ENCODE measurements at regions not wholly inside any gene's neighbourhood (a gene's known extent, or its start where the extent isn't known, plus 50 kb on each side); places are given as distances from the start of the nearest gene placed in this dataset.
A peak's percentile ranks its signal among the peaks of the same experiment; 100 is the strongest.
"Not testable (repeated sequence)": the region's sequence is repeated elsewhere in the genome, so short reads cannot be mapped to it uniquely, and the experiment has no call there.

- no peak for DNase-seq
Observed at GRCh38 chr9:93900971-93901861, 53.9 kb downstream of the BARX1 start.

GRCh38 chr9:93900436-93900819 is 54.7 kb downstream of the BARX1 start:
- DNase-seq, result no peak

- DNase-seq, result no peak
Observed at GRCh38 chr9:93899609-93900435, 55.3 kb downstream of the BARX1 start.

GRCh38 chr9:93898502-93899426 is 56.4 kb downstream of the BARX1 start:
- DNase-seq, result no peak

GRCh38 chr9:93898026-93898425 is 57.1 kb downstream of the BARX1 start:
- no peak for DNase-seq

- DNase-seq, result no peak
Observed at GRCh38 chr9:93897075-93897970, 57.8 kb downstream of the BARX1 start.

- DNase-seq, result no peak
Observed at GRCh38 chr9:93896496-93897033, 58.6 kb downstream of the BARX1 start.

- DNase-seq, result no peak
Observed at GRCh38 chr9:93896093-93896492, 59.1 kb downstream of the BARX1 start.

- DNase-seq, result no peak
Observed at GRCh38 chr9:93895535-93895934, 59.6 kb downstream of the BARX1 start.

- peak in 1 of 3 experiments; percentile 43 for DNase-seq
Observed at GRCh38 chr9:93894691-93895079, 60.5 kb downstream of the BARX1 start.

GRCh38 chr9:93893899-93894690 is 61.1 kb downstream of the BARX1 start:
- peak in 2 of 3 experiments; percentile 66 to 88 for DNase-seq

GRCh38 chr9:93893194-93893593 is 62.0 kb downstream of the BARX1 start:
- DNase-seq, result no peak

- DNase-seq, result no peak
Observed at GRCh38 chr9:93892748-93893147, 62.4 kb downstream of the BARX1 start.

- DNase-seq, result no peak
Observed at GRCh38 chr9:93891549-93892310, 63.4 kb downstream of the BARX1 start.

GRCh38 chr9:93891050-93891449 is 64.1 kb downstream of the BARX1 start:
- DNase-seq, result no peak

GRCh38 chr9:93890436-93890935 is 64.7 kb downstream of the BARX1 start:
- DNase-seq, result peak in 2 of 3 experiments; percentile 14 to 62

- DNase-seq, result peak in 1 of 3 experiments; percentile 53
Observed at GRCh38 chr9:93886911-93887310, 68.2 kb downstream of the BARX1 start.

- DNase-seq, result peak in 1 of 3 experiments; percentile 57
Observed at GRCh38 chr9:93884808-93885207, 70.3 kb downstream of the BARX1 start.

- not testable (repeated sequence) for DNase-seq
Observed at GRCh38 chr9:93879662-93880407, 75.3 kb downstream of the BARX1 start.
